ENCODE measurements at regions not wholly inside any gene's neighbourhood (a gene's known extent, or its start where the extent isn't known, plus 50 kb on each side); places are given as distances from the start of the nearest gene placed in this dataset.

- intact Hi-C loops (cut with micrococcal nuclease) (no loop called here), dilution Hi-C loops (cut with HindIII; ENCODE audit: low sequenced_read_pairs, unreplicated experiment) (no loop called here), in situ Hi-C loops (cut with MboI; ENCODE audit: low sequenced_read_pairs) (no loop called here)
- Histone ChIP-seq H3K14ac (replicated peaks; ENCODE audit: low read depth, low read length) (no peak overlapping the region), H4K20me1 (ENCODE audit: insufficient read depth, low read length) (no peaks in the 10 kb centered on the region), H2BK15ac (ENCODE audit: low read depth, low read length) (no peak overlapping the region), H3K9me3 (ENCODE audit: control insufficient read depth, insufficient read depth, low read length) (no peaks in the 10 kb centered on the region; the same call in 1 of the 2 replicates), H3K4me1 (ENCODE audit: control insufficient read depth, insufficient read depth, low read length) (no peaks in the 10 kb centered on the region; the same call in 1 of the 2 replicates), H3K9ac (ENCODE audit: low read depth, low read length) (no peak overlapping the region), H4K5ac (ENCODE audit: low read depth, low read length) (no peak overlapping the region), H2BK120ac (ENCODE audit: low read depth, low read length) (no peak overlapping the region), H3K4me3 (ENCODE audit: insufficient read depth, low read depth, low read length) (no peak overlapping the region), H2AFZ (replicated peaks; ENCODE audit: low read length, poor library complexity) (no peak overlapping the region), H3K79me1 (ENCODE audit: low read depth in 1 of 2, low read length in 2 of 2) (no peaks in the 10 kb centered on the region), H3K27me3 (ENCODE audit: control insufficient read depth, insufficient read depth, low read length) (peaks cover 35% of the 10 kb centered on the region), H3K56ac (ENCODE audit: extremely low read depth, insufficient read depth, low read length) (no peak overlapping the region), H3K4me2 (ENCODE audit: low read depth, low read length) (no peak overlapping the region), H3K18ac (ENCODE audit: low read depth, low read length) (no peak overlapping the region), H4K8ac (ENCODE audit: low read depth in 2 of 2, low read length in 2 of 2) (no peak overlapping the region), H2BK20ac (ENCODE audit: low read depth, low read length) (no peak overlapping the region), H3K23ac (ENCODE audit: low read depth, low read length) (no peak overlapping the region), H3K27ac (ENCODE audit: insufficient read depth, low read length) (no peak overlapping the region), H2AK9ac (replicated peaks; ENCODE audit: low read depth, low read length, poor library complexity) (no peak overlapping the region), H3K36me3 (ENCODE audit: control insufficient read depth, insufficient read depth, low read length) (no peaks in the 10 kb centered on the region), H2BK5ac (ENCODE audit: low read depth, low read length, poor library complexity, severe bottlenecking) (no peak overlapping the region), H3K9me1 (ENCODE audit: insufficient read depth, low read length) (no peaks in the 10 kb centered on the region), H3K4ac (ENCODE audit: low read depth, low read length) (no peak overlapping the region), H2AK5ac (ENCODE audit: low read depth, low read length) (no peak overlapping the region), H4K91ac (ENCODE audit: insufficient read depth, low read depth, low read length) (no peak overlapping the region)
- POLR2A ChIA-PET (ENCODE audit: unreplicated experiment) = no interaction called here
- DNase-seq (no peak), ATAC-seq (ENCODE audit: low read depth) (no peak)
- CTCF ChIA-PET = no interaction called here
- TF ChIP-seq CHD1 (IDR thresholded peaks at IDR 0.05; ENCODE audit: low read depth, low read length) (no peak), CEBPB (IDR thresholded peaks at IDR 0.05; ENCODE audit: low read depth, low read length) (no peak), ELK1 (IDR thresholded peaks at IDR 0.05; ENCODE audit: borderline replicate concordance, low read depth, low read length) (no peak), NFE2L2 (IDR thresholded peaks at IDR 0.05; ENCODE audit: low read depth, low read length) (no peak), RAD21 (IDR thresholded peaks at IDR 0.05; ENCODE audit: low read length) (no peak), CTCF (conservative IDR thresholded peaks at IDR 0.05; ENCODE audit: low read depth, low read length) (no peak), RFX5 (IDR thresholded peaks at IDR 0.05; ENCODE audit: low read depth, low read length) (no peak), BHLHE40 (IDR thresholded peaks at IDR 0.05; ENCODE audit: low read depth, low read length) (no peak), FOS (IDR thresholded peaks at IDR 0.05; ENCODE audit: low read depth, low read length) (no peak), POLR2A (IDR thresholded peaks at IDR 0.05; ENCODE audit: low read depth, low read length) (no peak), MXI1 (IDR thresholded peaks at IDR 0.05; ENCODE audit: borderline replicate concordance, low read depth, low read length) (no peak), MAZ (IDR thresholded peaks at IDR 0.05; ENCODE audit: borderline replicate concordance, low read depth, low read length) (no peak), SMC3 (IDR thresholded peaks at IDR 0.05; ENCODE audit: low read depth, low read length) (no peak), MAFK (IDR thresholded peaks at IDR 0.05; ENCODE audit: low read depth, low read length) (no peak), RCOR1 (IDR thresholded peaks at IDR 0.05; ENCODE audit: insufficient replicate concordance, low read length) (no peak)
- TF ChIP-seq, protein P1, sequence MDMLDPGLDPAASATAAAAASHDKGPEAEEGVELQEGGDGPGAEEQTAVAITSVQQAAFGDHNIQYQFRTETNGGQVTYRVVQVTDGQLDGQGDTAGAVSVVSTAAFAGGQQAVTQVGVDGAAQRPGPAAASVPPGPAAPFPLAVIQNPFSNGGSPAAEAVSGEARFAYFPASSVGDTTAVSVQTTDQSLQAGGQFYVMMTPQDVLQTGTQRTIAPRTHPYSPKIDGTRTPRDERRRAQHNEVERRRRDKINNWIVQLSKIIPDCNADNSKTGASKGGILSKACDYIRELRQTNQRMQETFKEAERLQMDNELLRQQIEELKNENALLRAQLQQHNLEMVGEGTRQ (IDR thresholded peaks at IDR 0.05; ENCODE audit: low read depth, low read length) = no peak
- no TSS peak for BruUV-seq (replicated peaks)
- no CpG with 5 or more reads among the region's 3 CpGs for WGBS, 2 experiments (ENCODE audit: extremely low coverage in 2 of 2, insufficient read length in 1 of 2)
These were observed 248.6 kb downstream of the RPLP1 start for GRCh38 chr15:69701198-69701597.
